ENCODE measurements at regions not wholly inside any gene's neighbourhood (a gene's known extent, or its start where the extent isn't known, plus 50 kb on each side); places are given as distances from the start of the nearest gene placed in this dataset.

DNA sequence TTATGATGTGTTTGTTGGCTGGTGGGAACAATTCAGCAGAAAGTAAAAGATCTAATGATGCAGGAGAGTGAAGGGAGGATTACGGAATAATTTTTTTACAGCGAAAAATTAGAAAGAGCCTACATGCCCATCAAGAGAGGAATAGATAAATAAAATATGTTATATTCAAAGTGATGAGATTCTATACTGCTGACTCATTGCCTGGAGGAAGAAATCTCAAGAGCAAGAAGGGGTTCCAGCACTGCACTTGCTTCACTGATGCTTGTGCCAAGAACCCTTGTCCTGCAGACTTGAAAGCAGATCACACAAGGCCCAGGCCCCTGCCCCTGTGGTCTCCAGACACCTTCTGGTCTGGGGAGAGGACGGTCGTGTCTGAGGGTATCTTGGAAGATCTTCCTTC is 295.1 kb upstream of the POU3F1 start:
- Mint-ChIP-seq H3K9me3 (no peaks in the 10 kb centered on the region), H3K4me3 (no peak overlapping the region), H3K27me3 (ENCODE audit: low read depth) (no peaks in the 10 kb centered on the region), H3K4me1 (ENCODE audit: low read depth) (no peaks in the 10 kb centered on the region), H3K36me3 (ENCODE audit: low read depth) (no peaks in the 10 kb centered on the region), H3K27ac (no peak overlapping the region)
- DNase-seq (ENCODE audit: low spot score), result no peak

DNA sequence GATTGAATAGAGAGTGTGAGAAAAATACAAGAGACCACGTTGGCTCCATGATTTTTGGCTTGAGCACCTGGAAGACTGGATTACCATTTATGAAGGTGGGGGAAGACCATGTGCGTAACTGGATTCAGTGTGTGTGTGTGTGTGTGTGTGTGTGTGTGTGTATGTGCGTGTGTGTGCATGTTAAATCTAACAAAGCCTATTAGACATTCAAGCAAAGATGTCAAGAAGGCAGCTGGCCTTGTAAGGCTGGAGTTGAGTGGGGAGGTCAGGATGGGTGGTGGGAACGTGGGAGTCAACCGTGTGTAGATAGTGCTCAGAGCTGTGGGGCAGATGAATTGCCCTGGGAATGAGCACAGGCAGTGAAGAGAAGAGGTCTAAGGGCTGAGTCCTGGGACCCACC is 293.8 kb upstream of the POU3F1 start:
- Mint-ChIP-seq H3K27ac (no peak overlapping the region), H3K4me1 (ENCODE audit: low read depth) (no peaks in the 10 kb centered on the region), H3K36me3 (ENCODE audit: low read depth) (no peaks in the 10 kb centered on the region), H3K4me3 (no peak overlapping the region), H3K9me3 (no peaks in the 10 kb centered on the region), H3K27me3 (ENCODE audit: low read depth) (no peaks in the 10 kb centered on the region)
- DNase-seq (ENCODE audit: low spot score), result no peak

DNA sequence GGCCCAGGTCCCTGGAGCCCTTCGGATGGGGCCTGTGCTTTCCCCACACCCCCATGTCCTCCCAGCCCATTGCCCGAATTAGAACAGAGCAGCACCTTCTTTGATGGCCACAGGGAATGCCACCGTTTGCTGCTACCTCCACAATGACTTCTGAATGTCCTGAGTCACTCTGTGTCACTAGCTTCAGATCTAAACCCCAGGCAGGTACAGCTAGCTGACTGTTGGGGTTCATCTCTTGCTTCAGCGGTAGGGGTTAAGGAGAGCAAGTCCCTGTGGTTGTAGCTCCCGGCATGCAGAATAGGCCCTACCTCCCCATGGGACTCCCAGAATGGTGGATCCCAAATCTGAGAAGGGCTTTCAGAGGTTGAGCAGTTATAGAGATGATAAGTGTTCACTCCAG is 291.1 kb upstream of the POU3F1 start:
- H3K27ac Mint-ChIP-seq, result no peak overlapping the region
- no peaks in the 10 kb centered on the region for H3K9me3 Mint-ChIP-seq
- peaks cover 8% of the 10 kb centered on the region for H3K4me1 Mint-ChIP-seq (ENCODE audit: low read depth)
- H3K36me3 Mint-ChIP-seq (ENCODE audit: low read depth), result no peaks in the 10 kb centered on the region
- H3K27me3 Mint-ChIP-seq (ENCODE audit: low read depth), result no peaks in the 10 kb centered on the region
- no peak overlapping the region for H3K4me3 Mint-ChIP-seq
- no peak for DNase-seq (ENCODE audit: low spot score)

DNA sequence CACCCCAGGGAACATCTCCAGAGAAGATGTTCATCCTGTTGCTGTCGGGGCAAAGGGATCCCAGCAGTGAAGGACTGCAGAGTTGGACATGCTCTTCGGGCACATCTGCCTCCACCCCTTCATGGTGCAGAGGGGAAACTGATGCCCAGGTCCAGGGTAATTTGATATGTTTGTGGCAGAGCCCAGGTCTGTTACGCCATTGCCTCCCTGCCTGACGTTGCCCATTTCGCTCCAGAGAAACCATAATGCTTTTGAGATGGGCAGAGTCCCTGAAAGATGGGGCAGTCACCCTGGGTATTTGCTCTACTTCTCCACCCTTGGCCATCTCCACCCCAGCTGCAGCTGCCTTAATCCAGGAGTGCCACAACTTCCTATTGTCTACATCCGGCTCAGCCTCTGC is 290.4 kb upstream of the POU3F1 start:
- Mint-ChIP-seq H3K4me1 (ENCODE audit: low read depth) (peaks cover 8% of the 10 kb centered on the region), H3K27me3 (ENCODE audit: low read depth) (no peaks in the 10 kb centered on the region), H3K36me3 (ENCODE audit: low read depth) (no peaks in the 10 kb centered on the region), H3K4me3 (no peak overlapping the region), H3K27ac (no peak overlapping the region), H3K9me3 (no peaks in the 10 kb centered on the region)
- DNase-seq (ENCODE audit: low spot score), result no peak

DNA sequence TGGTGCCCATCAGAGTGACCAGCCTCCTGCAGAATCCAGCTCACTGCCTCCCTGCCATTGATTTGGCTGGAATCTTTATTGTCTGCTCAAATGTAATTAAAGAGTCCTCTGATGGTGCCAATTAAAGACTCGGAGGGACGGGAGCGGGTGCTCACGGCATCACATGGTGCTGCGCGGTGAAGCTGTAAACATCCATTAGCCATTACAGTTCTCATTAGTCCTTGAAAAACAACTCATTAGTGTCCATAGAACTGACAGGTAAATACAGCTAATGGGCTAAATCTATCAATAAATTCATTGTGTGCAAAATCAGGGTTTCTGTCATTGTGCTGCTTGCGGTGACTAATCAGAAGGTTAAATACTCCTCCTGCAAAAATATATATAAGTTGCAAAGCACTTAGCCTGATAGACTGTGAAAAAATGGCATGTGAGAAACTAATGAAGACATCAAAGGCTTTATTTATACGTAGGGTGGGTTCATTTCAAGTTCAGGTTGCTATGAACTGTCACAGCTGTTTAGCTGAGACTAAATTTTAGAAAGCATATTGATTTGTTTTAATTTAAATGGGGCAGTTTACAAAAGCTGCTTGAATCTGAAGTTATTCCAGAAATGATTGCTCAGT is 289.8 kb upstream of the POU3F1 start:
- no peak overlapping the region for H3K4me3 Mint-ChIP-seq
- H3K9me3 Mint-ChIP-seq, result no peaks in the 10 kb centered on the region
- peaks cover 8% of the 10 kb centered on the region for H3K4me1 Mint-ChIP-seq (ENCODE audit: low read depth)
- H3K27me3 Mint-ChIP-seq (ENCODE audit: low read depth), result peaks cover 2% of the 10 kb centered on the region
- no peak for DNase-seq (ENCODE audit: low spot score)
- no peaks in the 10 kb centered on the region for H3K36me3 Mint-ChIP-seq (ENCODE audit: low read depth)
- no peak overlapping the region for H3K27ac Mint-ChIP-seq

DNA sequence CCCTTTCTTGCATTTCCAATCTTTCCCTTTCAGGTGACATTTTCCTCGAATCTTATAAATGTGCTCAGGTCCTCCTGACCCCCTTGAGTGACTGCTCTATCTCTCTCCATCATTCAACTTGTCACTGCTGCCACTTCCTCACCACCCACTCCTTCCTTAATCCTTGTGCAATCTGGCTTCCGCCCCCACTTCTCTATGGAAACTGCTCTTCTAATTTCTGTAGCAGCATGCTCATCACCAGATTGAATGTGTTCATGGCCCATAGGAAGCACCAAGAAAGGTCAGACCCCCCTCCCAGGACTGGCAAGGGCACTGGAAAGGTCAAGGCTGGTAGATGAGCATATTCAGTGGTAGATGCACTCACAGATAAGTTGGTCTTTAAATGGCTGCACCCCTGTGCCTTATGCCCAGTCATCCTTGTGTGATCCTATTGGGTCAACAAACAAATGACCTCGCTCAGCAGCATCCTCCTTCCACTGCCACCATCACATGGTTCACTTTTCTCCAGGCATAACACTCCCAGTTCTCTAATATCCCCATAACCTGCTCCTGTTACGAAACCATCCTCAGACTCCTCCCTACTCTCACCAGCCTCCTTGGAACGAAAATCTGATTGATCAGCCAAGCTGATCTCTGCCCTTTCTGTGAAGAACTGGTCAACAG is 288.5 kb upstream of the POU3F1 start:
- Mint-ChIP-seq H3K9me3 (no peaks in the 10 kb centered on the region), H3K36me3 (ENCODE audit: low read depth) (no peaks in the 10 kb centered on the region), H3K27me3 (ENCODE audit: low read depth) (peaks cover 2% of the 10 kb centered on the region), H3K4me3 (no peak overlapping the region), H3K4me1 (ENCODE audit: low read depth) (peaks cover 8% of the 10 kb centered on the region), H3K27ac (no peak overlapping the region)
- peak; percentile 66 for DNase-seq (ENCODE audit: low spot score)

DNA sequence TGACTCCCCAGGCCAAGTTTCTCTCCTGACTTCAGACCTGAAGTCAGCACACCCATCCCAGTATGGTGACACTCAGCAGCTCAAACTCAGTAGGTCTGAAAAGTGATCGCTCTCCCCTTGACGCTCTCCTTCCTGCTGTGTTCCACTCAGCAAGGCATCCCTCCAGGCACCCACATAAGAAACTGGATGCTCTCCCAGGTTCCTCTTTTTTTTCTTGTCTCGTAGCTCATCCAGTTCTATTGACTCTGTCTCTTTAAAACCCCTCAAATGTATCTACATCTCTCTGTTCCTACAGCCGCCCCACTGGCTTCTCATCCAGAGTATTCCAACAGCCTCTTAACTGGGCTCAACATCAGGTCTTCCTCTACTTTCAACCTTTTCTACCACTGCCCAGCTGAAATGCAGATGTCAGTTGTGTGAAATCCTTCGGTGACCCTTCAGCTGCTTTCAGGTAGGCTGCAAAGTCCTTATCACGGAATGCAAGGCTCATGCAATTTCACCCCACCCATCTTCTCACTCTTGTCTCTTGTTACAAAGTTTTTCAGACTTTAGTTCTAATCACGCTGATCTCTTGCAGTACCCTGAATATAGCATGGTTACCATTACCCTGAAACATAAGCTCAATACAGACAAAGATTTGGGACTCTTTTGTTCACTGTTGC is 286.2 kb upstream of the POU3F1 start:
- H3K4me1 Mint-ChIP-seq (ENCODE audit: low read depth), result peaks cover 8% of the 10 kb centered on the region
- H3K9me3 Mint-ChIP-seq, result no peaks in the 10 kb centered on the region

DNA sequence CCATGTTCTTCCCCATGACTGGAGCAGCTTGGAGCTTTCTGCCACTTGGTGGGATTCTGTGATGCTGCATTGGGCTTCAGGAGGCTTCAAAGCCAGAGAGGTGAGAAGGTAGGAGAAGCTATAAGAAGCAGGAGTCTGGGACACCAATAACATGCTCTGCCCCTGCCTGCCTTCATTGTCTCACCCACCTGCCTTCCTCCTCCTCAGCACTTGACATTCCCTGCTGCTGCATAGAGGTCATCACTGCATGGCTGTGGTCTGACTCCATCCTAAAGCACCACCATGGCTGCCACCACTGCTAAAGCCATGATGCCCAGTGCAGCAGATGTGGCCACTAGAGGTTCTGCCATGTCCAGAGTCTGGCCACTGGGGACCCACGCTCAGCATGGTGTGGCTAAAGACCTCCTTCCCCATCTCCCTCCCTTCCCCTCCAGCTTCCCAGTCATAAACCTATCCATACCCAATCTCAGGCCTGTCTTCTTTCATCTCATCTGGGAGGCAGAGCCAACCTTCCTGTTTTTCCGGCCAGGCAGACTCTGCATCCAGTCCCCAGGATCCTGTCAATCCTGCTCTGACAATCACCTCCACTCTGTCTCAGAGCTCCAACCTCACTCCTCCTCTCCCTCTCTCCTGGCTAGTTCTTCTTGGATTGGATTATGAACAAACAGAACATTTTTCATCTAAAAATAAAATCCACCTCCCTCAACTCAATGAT is 285.1 kb upstream of the POU3F1 start:
- DNase-seq (ENCODE audit: low spot score), result no peak

More for the DNA sequence above, 286.2 kb upstream of the POU3F1 start:
- Mint-ChIP-seq H3K4me3 (no peak overlapping the region), H3K27ac (no peak overlapping the region), H3K27me3 (ENCODE audit: low read depth) (peaks cover 2% of the 10 kb centered on the region), H3K36me3 (ENCODE audit: low read depth) (no peaks in the 10 kb centered on the region)
- no peak for DNase-seq (ENCODE audit: low spot score)

DNA sequence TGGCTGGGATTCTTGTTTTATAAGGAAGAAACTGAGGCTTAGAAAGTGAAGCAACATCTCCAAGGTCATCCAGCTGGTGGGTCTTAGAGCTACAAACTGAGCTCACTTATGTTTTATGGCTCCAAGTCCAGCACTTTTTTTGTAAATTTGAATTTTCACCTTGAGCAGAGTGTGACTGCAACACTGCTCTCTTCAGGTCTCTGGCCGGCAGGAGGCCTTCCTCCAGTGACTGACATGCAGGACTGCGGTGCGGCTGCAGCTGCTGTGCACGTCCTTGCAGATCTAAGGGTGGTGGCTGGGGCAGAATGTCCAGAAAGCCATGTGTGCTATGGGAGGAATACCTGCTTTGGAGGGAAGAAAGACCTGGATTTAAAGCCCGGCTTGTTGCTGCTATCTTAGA is 284.2 kb upstream of the POU3F1 start:
- no peak for DNase-seq (ENCODE audit: low spot score)
- no peaks in the 10 kb centered on the region for H3K36me3 Mint-ChIP-seq (ENCODE audit: low read depth)

More for the DNA sequence above, 285.1 kb upstream of the POU3F1 start:
- Mint-ChIP-seq H3K9me3 (no peaks in the 10 kb centered on the region), H3K36me3 (ENCODE audit: low read depth) (no peaks in the 10 kb centered on the region), H3K27me3 (ENCODE audit: low read depth) (peaks cover 2% of the 10 kb centered on the region), H3K4me3 (no peak overlapping the region), H3K27ac (no peak overlapping the region), H3K4me1 (ENCODE audit: low read depth) (peaks cover 8% of the 10 kb centered on the region)

DNA sequence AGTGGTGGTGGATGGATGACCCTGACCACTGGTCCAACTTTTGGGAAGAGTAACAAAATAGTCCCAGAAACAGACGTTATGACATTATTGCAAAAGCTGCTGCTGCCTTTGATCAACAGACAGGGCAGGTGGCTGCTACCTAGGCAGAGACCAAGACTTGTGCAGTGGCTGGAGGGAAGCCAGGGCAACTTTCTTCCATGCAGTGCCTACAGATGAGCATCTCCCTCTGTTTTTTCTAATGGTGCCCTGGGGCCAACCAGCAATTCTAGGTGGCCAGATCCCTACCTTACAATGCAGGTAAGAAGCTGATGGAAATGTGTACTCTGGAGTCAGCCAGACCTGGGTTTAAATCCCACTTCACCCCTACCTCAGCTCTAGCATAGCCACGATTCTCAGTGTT is 283.1 kb upstream of the POU3F1 start:
- DNase-seq (ENCODE audit: low spot score), result no peak
- Mint-ChIP-seq H3K4me3 (no peak overlapping the region), H3K9me3 (no peaks in the 10 kb centered on the region), H3K27ac (no peak overlapping the region), H3K4me1 (ENCODE audit: low read depth) (peaks cover under 1% of the 10 kb centered on the region), H3K27me3 (ENCODE audit: low read depth) (peaks cover 7% of the 10 kb centered on the region), H3K36me3 (ENCODE audit: low read depth) (no peaks in the 10 kb centered on the region)

More for the DNA sequence above, 284.2 kb upstream of the POU3F1 start:
- H3K4me3 Mint-ChIP-seq, result no peak overlapping the region
- peaks cover 8% of the 10 kb centered on the region for H3K4me1 Mint-ChIP-seq (ENCODE audit: low read depth)
- H3K27ac Mint-ChIP-seq, result no peak overlapping the region
- H3K27me3 Mint-ChIP-seq (ENCODE audit: low read depth), result peaks cover 2% of the 10 kb centered on the region
- H3K9me3 Mint-ChIP-seq, result no peaks in the 10 kb centered on the region

DNA sequence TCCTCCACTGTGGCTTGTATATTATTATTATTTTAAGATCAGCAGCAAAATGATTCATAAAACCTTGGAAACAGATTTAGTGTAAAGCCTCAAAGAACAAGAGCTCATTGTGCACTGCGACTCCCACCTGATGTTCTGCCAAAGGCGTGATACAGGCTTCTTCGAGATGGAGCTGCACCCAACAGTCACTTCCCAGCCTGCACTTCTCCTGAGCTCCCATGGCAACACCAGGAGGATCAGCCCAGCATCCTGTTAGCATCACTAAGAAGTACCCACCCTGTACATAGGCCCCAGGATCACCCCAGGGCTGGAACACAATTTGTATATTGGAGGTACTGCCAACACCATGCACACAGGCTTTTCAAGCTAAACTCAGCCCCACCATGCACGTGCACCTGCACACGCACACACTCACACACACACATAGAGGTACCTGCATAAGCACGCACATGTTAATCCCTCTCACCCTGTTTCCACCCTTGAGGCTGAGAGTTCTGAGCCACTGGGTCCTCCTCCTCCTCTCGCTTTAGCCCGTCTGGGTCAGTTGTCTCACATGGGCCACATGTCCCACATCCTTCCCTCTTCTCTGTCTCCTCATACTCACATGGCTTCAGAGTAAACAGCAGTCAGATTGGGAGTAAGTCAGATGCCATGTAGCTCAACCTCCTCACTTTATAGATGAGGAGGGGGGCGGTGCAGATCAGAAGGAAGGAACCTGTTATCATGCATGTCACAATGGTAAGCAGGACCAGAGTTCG is 281.9 kb upstream of the POU3F1 start:
- DNase-seq (ENCODE audit: low spot score), result no peak
- Mint-ChIP-seq H3K4me1 (ENCODE audit: low read depth) (no peaks in the 10 kb centered on the region), H3K36me3 (ENCODE audit: low read depth) (no peaks in the 10 kb centered on the region), H3K4me3 (no peak overlapping the region), H3K27ac (no peak overlapping the region), H3K27me3 (ENCODE audit: low read depth) (peaks cover 7% of the 10 kb centered on the region), H3K9me3 (no peaks in the 10 kb centered on the region)

DNA sequence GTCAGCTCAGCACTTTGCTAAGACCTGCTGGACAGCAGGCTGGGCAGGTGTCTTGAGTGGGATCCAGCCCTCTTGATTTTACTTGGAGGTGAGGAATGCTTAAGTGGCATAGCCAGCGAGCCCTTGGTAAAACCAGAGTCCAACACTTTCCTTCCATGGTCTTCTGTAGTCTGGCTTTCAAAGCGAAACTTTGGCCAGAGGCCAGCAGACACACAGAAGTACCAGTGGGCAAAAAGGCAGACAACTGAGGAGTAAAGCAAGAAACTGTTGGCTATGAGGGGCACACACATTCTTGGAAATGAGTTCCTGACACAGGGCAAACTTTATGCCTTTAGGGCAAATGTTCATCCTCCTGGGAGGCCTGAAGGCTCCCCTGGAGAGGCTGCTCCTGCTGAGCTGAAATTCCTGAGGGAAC is 281.0 kb upstream of the POU3F1 start:
- no peak overlapping the region for H3K4me3 Mint-ChIP-seq
- no peaks in the 10 kb centered on the region for H3K4me1 Mint-ChIP-seq (ENCODE audit: low read depth)
- H3K27ac Mint-ChIP-seq, result no peak overlapping the region
- no peaks in the 10 kb centered on the region for H3K9me3 Mint-ChIP-seq
- DNase-seq (ENCODE audit: low spot score), result no peak
- no peaks in the 10 kb centered on the region for H3K36me3 Mint-ChIP-seq (ENCODE audit: low read depth)
- H3K27me3 Mint-ChIP-seq (ENCODE audit: low read depth), result peaks cover 14% of the 10 kb centered on the region

DNA sequence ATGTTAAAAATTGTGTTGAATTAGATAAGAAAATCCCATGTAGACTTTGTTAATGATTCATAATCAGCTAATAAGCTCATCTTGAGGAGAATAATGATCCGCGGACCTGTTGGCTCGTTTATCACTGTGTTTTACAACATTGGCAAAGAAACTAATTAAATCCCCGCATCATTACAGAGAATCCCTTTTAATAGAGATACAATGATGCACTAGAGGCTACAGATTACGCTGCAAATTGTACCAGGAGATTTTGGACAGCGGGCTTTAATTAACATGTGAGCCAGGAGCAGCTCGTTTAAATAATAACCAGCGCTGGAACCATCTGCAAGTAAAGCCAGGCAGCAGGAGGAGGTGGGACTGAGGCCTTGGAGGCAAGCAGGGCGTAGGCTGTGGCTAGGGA is 280.3 kb upstream of the POU3F1 start:
- Mint-ChIP-seq H3K36me3 (ENCODE audit: low read depth) (no peaks in the 10 kb centered on the region), H3K27me3 (ENCODE audit: low read depth) (peaks cover 16% of the 10 kb centered on the region), H3K4me3 (no peak overlapping the region), H3K4me1 (ENCODE audit: low read depth) (no peaks in the 10 kb centered on the region), H3K9me3 (no peaks in the 10 kb centered on the region), H3K27ac (no peak overlapping the region)
- DNase-seq (ENCODE audit: low spot score), result no peak

All from T-helper 2 cell treated with Interferon-gamma antibody and Interleukin-4, amounts not matched to agents 5 μg/mL and 100 μg/mL, for 36 hours (primary cell).